ENCODE measurements at regions not wholly inside any gene's neighbourhood (a gene's known extent, or its start where the extent isn't known, plus 50 kb on each side); places are given as distances from the start of the nearest gene placed in this dataset.

- TF ChIP-seq ZFX (IDR thresholded peaks at IDR 0.05; ENCODE audit: borderline replicate concordance) (no peak), CTCF (IDR thresholded peaks at IDR 0.05) (no peak)
Observed at GRCh38 chr17:77441130-77441920, 300.6 kb downstream of the SEC14L1 start.

Data from 22Rv1 (cell line).